ENCODE measurements at regions not wholly inside any gene's neighbourhood (a gene's known extent, or its start where the extent isn't known, plus 50 kb on each side); places are given as distances from the start of the nearest gene placed in this dataset.

- TF ChIP-seq TAF1 (IDR thresholded peaks at IDR 0.05; ENCODE audit: low read depth) = no peak
- TF ChIP-seq NFIC (IDR thresholded peaks at IDR 0.05) = no peak
- no peak for TF ChIP-seq TCF12 (IDR thresholded peaks at IDR 0.05; ENCODE audit: low read depth)
- no peak for TF ChIP-seq REST (IDR thresholded peaks at IDR 0.05; ENCODE audit: low read depth)
- peak; percentile 88 for TF ChIP-seq RAD21 (IDR thresholded peaks at IDR 0.05; ENCODE audit: low read depth)
- TF ChIP-seq EP300 (IDR thresholded peaks at IDR 0.05; ENCODE audit: borderline replicate concordance) = no peak
Measured at GRCh38 chr12:59403259-59403932, 192.4 kb upstream of the SLC16A7 start.
